ENCODE measurements at regions not wholly inside any gene's neighbourhood (a gene's known extent, or its start where the extent isn't known, plus 50 kb on each side); places are given as distances from the start of the nearest gene placed in this dataset.
A peak's percentile ranks its signal among the peaks of the same experiment; 100 is the strongest.

DNA sequence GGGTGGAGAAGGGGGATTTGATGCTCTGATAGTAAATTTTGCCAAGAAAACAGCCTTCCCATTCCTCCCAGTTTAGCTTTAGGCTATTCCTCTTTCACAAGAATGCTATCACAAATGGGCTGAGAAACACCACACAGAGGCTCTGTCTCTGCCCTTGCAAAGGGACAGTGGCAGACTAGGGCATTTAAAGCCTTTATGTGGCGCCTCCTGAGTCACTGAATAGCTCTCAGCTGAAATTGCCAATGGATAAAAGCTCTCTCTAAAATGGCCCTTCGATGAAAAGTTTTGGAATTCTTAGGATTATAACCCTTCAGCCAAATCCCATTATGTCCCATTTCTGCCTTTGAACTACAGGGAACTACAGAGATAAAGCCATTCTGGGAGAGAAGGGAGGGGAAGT lies 1000.4 kb downstream of the ADGRL2 start:
- Histone ChIP-seq H2BK120ac (ENCODE audit: insufficient read depth, low read length, poor library complexity) (no peak overlapping the region), H2AK5ac (ENCODE audit: low read length) (no peak overlapping the region), H3K27ac (ENCODE audit: low read depth, low read length) (no peak overlapping the region), H2BK12ac (ENCODE audit: low read length) (no peak overlapping the region), H2AFZ (ENCODE audit: insufficient read depth, low read length, poor library complexity) (no peak overlapping the region), H4K8ac (ENCODE audit: low read depth, low read length) (no peak overlapping the region), H3K36me3 (ENCODE audit: control insufficient read depth in 1 of 2, insufficient read depth in 2 of 2, low read length in 2 of 2) (no peaks in the 10 kb centered on the region), H3K9ac (ENCODE audit: low read length) (no peak overlapping the region), H3K14ac (ENCODE audit: low read length) (no peak overlapping the region), H3K4me2 (ENCODE audit: low read length) (no peak overlapping the region), H3K23ac (ENCODE audit: low read length) (no peak overlapping the region), H3K27me3 (ENCODE audit: insufficient read depth, low read length) (no peaks in the 10 kb centered on the region), H3K79me1 (ENCODE audit: low read length) (no peaks in the 10 kb centered on the region), H3K79me2 (ENCODE audit: control insufficient read depth, insufficient read depth, low read length, poor library complexity) (no peaks in the 10 kb centered on the region), H3K4ac (ENCODE audit: low read depth, low read length) (no peak overlapping the region), H3K9me3 (ENCODE audit: insufficient read depth, low read depth, low read length) (peaks cover 2% of the 10 kb centered on the region), H3K4me1 (ENCODE audit: control insufficient read depth in 1 of 2, insufficient read depth in 2 of 2, low read length in 2 of 2) (peaks cover 0 to 3% of the 10 kb centered on the region in 2 experiments), H3K18ac (ENCODE audit: low read length) (no peak overlapping the region), H2BK5ac (ENCODE audit: low read depth, low read length, poor library complexity) (no peak overlapping the region), H4K12ac (ENCODE audit: low read depth, low read length) (no peak overlapping the region), H4K91ac (ENCODE audit: low read depth, low read length) (no peak overlapping the region), H3K4me3 (ENCODE audit: low read depth, low read length) (no peak overlapping the region)
- WGBS (ENCODE audit: extremely low coverage, insufficient coverage, insufficient read length): no CpG with 5 or more reads among the region's 2 CpGs
- DNase-seq: no peak

DNA sequence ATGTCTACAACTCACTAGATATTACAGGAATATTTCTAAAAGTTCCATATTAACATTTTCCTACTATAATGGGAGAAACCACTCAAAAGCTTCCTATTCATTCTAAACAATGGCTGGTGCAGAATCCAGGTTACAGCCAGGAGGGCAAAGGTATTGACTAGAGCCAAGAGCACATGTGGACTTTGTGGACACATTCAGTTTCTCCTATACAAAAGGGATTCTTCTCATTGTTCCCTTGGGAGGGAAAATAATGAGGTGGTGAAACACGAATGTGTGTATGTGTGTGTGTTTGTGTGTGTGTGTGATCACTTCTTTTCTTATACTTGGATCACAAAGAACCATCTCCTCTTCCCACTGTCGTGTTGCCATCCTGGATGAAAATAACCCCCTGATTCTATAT lies 1000.0 kb downstream of the ADGRL2 start:
- Histone ChIP-seq H3K79me1 (ENCODE audit: low read length) (no peaks in the 10 kb centered on the region), H2BK120ac (ENCODE audit: insufficient read depth, low read length, poor library complexity) (no peak overlapping the region), H2BK12ac (ENCODE audit: low read length) (no peak overlapping the region), H2AFZ (ENCODE audit: insufficient read depth, low read length, poor library complexity) (no peak overlapping the region), H2AK5ac (ENCODE audit: low read length) (no peak overlapping the region), H3K4ac (ENCODE audit: low read depth, low read length) (no peak overlapping the region), H4K91ac (ENCODE audit: low read depth, low read length) (no peak overlapping the region), H4K8ac (ENCODE audit: low read depth, low read length) (no peak overlapping the region), H3K36me3 (ENCODE audit: control insufficient read depth in 1 of 2, insufficient read depth in 2 of 2, low read length in 2 of 2) (no peaks in the 10 kb centered on the region), H3K79me2 (ENCODE audit: control insufficient read depth, insufficient read depth, low read length, poor library complexity) (no peaks in the 10 kb centered on the region), H3K4me1 (ENCODE audit: control insufficient read depth in 1 of 2, insufficient read depth in 2 of 2, low read length in 2 of 2) (peaks cover 0 to 4% of the 10 kb centered on the region in 2 experiments), H3K4me3 (ENCODE audit: low read depth, low read length) (no peak overlapping the region), H4K12ac (ENCODE audit: low read depth, low read length) (no peak overlapping the region), H3K18ac (ENCODE audit: low read length) (no peak overlapping the region), H3K4me2 (ENCODE audit: low read length) (no peak overlapping the region), H3K9ac (ENCODE audit: low read length) (no peak overlapping the region), H3K23ac (ENCODE audit: low read length) (no peak overlapping the region), H3K27me3 (ENCODE audit: insufficient read depth, low read length) (no peaks in the 10 kb centered on the region), H2BK5ac (ENCODE audit: low read depth, low read length, poor library complexity) (no peak overlapping the region), H3K9me3 (ENCODE audit: insufficient read depth, low read depth, low read length) (peaks cover 2% of the 10 kb centered on the region), H3K27ac (ENCODE audit: low read depth, low read length) (no peak overlapping the region), H3K14ac (ENCODE audit: low read length) (no peak overlapping the region)
- DNase-seq: no peak
- no CpG with 5 or more reads among the region's 2 CpGs for WGBS (ENCODE audit: extremely low coverage, insufficient coverage, insufficient read length)

DNA sequence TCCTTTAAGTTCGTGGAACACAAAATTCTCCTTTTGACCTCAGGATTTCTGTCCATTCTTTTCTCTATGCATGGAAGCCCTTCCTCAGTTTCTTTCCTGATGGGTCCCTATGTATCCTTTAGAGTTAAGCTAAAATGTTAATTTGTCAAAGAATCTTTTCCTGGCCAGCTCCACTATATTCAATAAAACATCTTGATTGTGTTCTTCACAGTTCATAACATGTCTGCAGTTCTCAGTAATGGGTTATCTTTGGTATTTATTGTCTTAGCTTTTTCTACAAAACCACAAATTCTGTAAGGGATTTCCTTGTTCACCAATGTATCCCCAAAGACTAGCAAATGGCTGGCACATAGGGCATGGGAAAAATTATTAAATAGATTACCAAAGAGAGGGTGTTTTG lies 998.5 kb downstream of the ADGRL2 start:
- DNase-seq: no peak
- Histone ChIP-seq H3K14ac (ENCODE audit: low read length) (no peak overlapping the region), H3K4ac (ENCODE audit: low read depth, low read length) (no peak overlapping the region), H4K91ac (ENCODE audit: low read depth, low read length) (no peak overlapping the region), H4K8ac (ENCODE audit: low read depth, low read length) (no peak overlapping the region), H2BK120ac (ENCODE audit: insufficient read depth, low read length, poor library complexity) (no peak overlapping the region), H3K18ac (ENCODE audit: low read length) (no peak overlapping the region), H3K4me3 (ENCODE audit: low read depth, low read length) (no peak overlapping the region), H3K79me2 (ENCODE audit: control insufficient read depth, insufficient read depth, low read length, poor library complexity) (no peaks in the 10 kb centered on the region), H3K4me1 (ENCODE audit: control insufficient read depth in 1 of 2, insufficient read depth in 2 of 2, low read length in 2 of 2) (peaks cover 0 to 7% of the 10 kb centered on the region in 2 experiments), H2AK5ac (ENCODE audit: low read length) (no peak overlapping the region), H2BK5ac (ENCODE audit: low read depth, low read length, poor library complexity) (no peak overlapping the region), H3K9me3 (ENCODE audit: insufficient read depth, low read depth, low read length) (peaks cover 2% of the 10 kb centered on the region), H3K27ac (ENCODE audit: low read depth, low read length) (no peak overlapping the region), H4K12ac (ENCODE audit: low read depth, low read length) (no peak overlapping the region), H3K23ac (ENCODE audit: low read length) (no peak overlapping the region), H2AFZ (ENCODE audit: insufficient read depth, low read length, poor library complexity) (no peak overlapping the region), H2BK12ac (ENCODE audit: low read length) (no peak overlapping the region), H3K36me3 (ENCODE audit: control insufficient read depth in 1 of 2, insufficient read depth in 2 of 2, low read length in 2 of 2) (no peaks in the 10 kb centered on the region), H3K79me1 (ENCODE audit: low read length) (no peaks in the 10 kb centered on the region), H3K4me2 (ENCODE audit: low read length) (no peak overlapping the region), H3K27me3 (ENCODE audit: insufficient read depth, low read length) (no peaks in the 10 kb centered on the region), H3K9ac (ENCODE audit: low read length) (no peak overlapping the region)
- WGBS (ENCODE audit: extremely low coverage, insufficient coverage, insufficient read length): no CpG with 5 or more reads among the region's 1 CpG

DNA sequence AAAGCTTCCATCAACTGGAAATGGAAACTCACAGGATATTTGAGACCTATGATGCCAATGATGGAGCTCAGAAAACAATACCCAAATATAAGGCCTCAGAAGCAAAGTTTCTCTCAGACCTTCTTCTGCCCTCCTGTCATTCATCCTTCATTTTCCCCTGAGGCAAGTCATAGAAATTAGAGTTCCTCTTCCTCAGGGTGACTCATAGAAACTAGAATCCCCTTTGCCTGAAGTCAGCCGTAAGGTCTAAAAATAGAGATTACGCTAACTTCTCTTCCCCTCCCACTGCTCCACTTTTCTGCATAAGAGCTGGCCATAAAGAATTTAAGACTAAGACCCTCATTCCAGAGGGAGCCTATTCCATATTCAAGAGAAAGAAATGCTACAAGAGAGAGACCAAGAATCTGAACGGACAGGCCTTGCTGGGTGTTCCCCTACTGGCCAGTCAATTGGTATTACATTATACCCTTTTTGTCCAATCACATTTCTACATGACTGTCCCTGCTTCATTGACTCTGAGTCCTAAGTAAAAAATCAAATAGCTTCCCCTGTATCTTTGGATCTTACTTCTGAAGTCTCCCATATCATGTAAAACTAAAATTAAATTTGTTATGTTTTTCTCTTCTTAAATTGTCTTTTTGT lies 994.9 kb downstream of the ADGRL2 start:
- WGBS (ENCODE audit: extremely low coverage, insufficient coverage, insufficient read length): no CpG with 5 or more reads among the region's 3 CpGs
- Histone ChIP-seq H3K4me3 (ENCODE audit: low read depth, low read length) (no peak overlapping the region), H3K79me1 (ENCODE audit: low read length) (no peaks in the 10 kb centered on the region), H3K36me3 (ENCODE audit: control insufficient read depth in 1 of 2, insufficient read depth in 2 of 2, low read length in 2 of 2) (no peaks in the 10 kb centered on the region), H2BK5ac (ENCODE audit: low read depth, low read length, poor library complexity) (no peak overlapping the region), H3K4me2 (ENCODE audit: low read length) (no peak overlapping the region), H2BK12ac (ENCODE audit: low read length) (no peak overlapping the region), H2AFZ (ENCODE audit: insufficient read depth, low read length, poor library complexity) (no peak overlapping the region), H3K23ac (ENCODE audit: low read length) (no peak overlapping the region), H2AK5ac (ENCODE audit: low read length) (no peak overlapping the region), H3K4ac (ENCODE audit: low read depth, low read length) (no peak overlapping the region), H4K91ac (ENCODE audit: low read depth, low read length) (no peak overlapping the region), H3K18ac (ENCODE audit: low read length) (no peak overlapping the region), H3K9ac (ENCODE audit: low read length) (no peak overlapping the region), H3K14ac (ENCODE audit: low read length) (no peak overlapping the region), H3K79me2 (ENCODE audit: control insufficient read depth, insufficient read depth, low read length, poor library complexity) (no peaks in the 10 kb centered on the region), H3K9me3 (ENCODE audit: insufficient read depth, low read depth, low read length) (peaks cover 5% of the 10 kb centered on the region), H3K27ac (ENCODE audit: low read depth, low read length) (no peak overlapping the region), H4K8ac (ENCODE audit: low read depth, low read length) (no peak overlapping the region), H3K27me3 (ENCODE audit: insufficient read depth, low read length) (no peaks in the 10 kb centered on the region), H3K4me1 (ENCODE audit: control insufficient read depth in 1 of 2, insufficient read depth in 2 of 2, low read length in 2 of 2) (peaks cover 0 to 4% of the 10 kb centered on the region in 2 experiments), H2BK120ac (ENCODE audit: insufficient read depth, low read length, poor library complexity) (no peak overlapping the region), H4K12ac (ENCODE audit: low read depth, low read length) (no peak overlapping the region)
- DNase-seq: peak in 1 of 2 donors; percentile 21
